MCF 10A (cell line): ENCODE measurements at regions not wholly inside any gene's neighbourhood (a gene's known extent, or its start where the extent isn't known, plus 50 kb on each side); places are given as distances from the start of the nearest gene placed in this dataset.

Source experiments
- BruUV-seq: library from RNA; stranded (reverse); fragments of 400-500 nt; replicated peaks from 2 replicates; lab custom pipeline; 2021; lab: Mats Ljungman, UMichigan
- CTCF ChIA-PET: fragments of 300-600 bp; sonication (Branson Sonifier 250); formaldehyde crosslinking; extraction: SDS; loops from one replicate; lab custom pipeline; 2021; ENCODE audit warnings: antibody characterized with exemption, inconsistent platforms; lab: Yijun Ruan, JAX
- POLR2A ChIA-PET: fragments of 300-600, 350-650 bp; sonication (Branson Sonifier 250); formaldehyde crosslinking; extraction: SDS; loops from one replicate; lab custom pipeline; 2020; ENCODE audit warnings: antibody characterized with exemption, inconsistent platforms; lab: Yijun Ruan, JAX
- DNase-seq: peaks from one replicate; pipeline ENCODE4 v3.0.0-alpha.2; 2018; ENCODE audit not compliant: unreplicated experiment
- H3K27ac Mint-ChIP-seq: one replicate; pipeline ENCODE4 v1.8.0; 2022; ENCODE audit warnings: mild to moderate bottlenecking, low read depth, mixed read lengths; ENCODE audit not compliant: unreplicated experiment
- H3K27me3 Mint-ChIP-seq: one replicate; pipeline ENCODE4 v1.8.0; 2022; ENCODE audit warnings: mixed read lengths; ENCODE audit not compliant: insufficient read depth, unreplicated experiment
- H3K36me3 Mint-ChIP-seq: one replicate; pipeline ENCODE4 v1.8.0; 2022; ENCODE audit warnings: mild to moderate bottlenecking, moderate library complexity, mixed read lengths; ENCODE audit not compliant: insufficient read depth, unreplicated experiment
- H3K4me1 Mint-ChIP-seq: one replicate; pipeline ENCODE4 v1.8.0; 2022; ENCODE audit warnings: mixed read lengths; ENCODE audit not compliant: insufficient read depth, unreplicated experiment
- H3K4me3 Mint-ChIP-seq: one replicate; pipeline ENCODE4 v1.8.0; 2022; ENCODE audit warnings: mild to moderate bottlenecking, moderate library complexity, mixed read lengths; ENCODE audit not compliant: unreplicated experiment
- H3K9me3 Mint-ChIP-seq: one replicate; pipeline ENCODE4 v1.8.0; 2022; ENCODE audit warnings: mixed read lengths; ENCODE audit not compliant: unreplicated experiment
- intact Hi-C: fragments of 100-400 bp; cut with micrococcal nuclease; formaldehyde crosslinking; loops from 2 replicates; pipeline ENCODE4 v1.14.1; 2022
- TF ChIP-seq, protein P1 (sequence below): fragments of 200-600 bp; IDR thresholded peaks from one replicate; pipeline ENCODE4 v1.8.0; 2022; ENCODE audit warnings: antibody characterized with exemption, mild to moderate bottlenecking; ENCODE audit not compliant: unreplicated experiment

DNA sequence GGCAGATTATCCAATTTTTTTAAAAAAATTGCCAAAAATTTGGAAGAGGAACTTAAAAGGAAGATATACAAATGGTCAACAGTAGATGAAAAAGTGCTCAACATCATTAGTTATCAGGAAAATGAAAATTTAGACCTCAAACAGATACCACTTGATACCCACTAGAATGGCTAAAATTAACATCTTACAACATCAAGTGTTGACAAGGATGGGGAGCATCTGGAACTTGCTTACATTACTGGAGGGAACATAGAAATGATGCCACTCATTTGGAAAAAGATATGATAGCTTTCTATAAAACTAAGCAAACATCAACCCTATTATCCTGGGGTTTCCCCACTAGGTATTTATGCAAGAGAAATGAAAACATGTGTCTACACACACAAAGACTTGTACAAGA lies 284.5 kb upstream of the CHRNA7 start:
- no peaks in the 10 kb centered on the region for H3K27me3 Mint-ChIP-seq
- H3K4me3 Mint-ChIP-seq: no peak overlapping the region
- ChIA-PET POLR2A (interaction anchor here (1.1 kb wide), 1 partner anchor 54 kb away, joined by 3 read pairs; no protein-coding TSS in a partner anchor), CTCF (no interaction called here)
- no peak overlapping the region for H3K27ac Mint-ChIP-seq
- no peaks in the 10 kb centered on the region for H3K4me1 Mint-ChIP-seq
- no peak for DNase-seq
- BruUV-seq: no TSS peak
- TF ChIP-seq, protein P1, sequence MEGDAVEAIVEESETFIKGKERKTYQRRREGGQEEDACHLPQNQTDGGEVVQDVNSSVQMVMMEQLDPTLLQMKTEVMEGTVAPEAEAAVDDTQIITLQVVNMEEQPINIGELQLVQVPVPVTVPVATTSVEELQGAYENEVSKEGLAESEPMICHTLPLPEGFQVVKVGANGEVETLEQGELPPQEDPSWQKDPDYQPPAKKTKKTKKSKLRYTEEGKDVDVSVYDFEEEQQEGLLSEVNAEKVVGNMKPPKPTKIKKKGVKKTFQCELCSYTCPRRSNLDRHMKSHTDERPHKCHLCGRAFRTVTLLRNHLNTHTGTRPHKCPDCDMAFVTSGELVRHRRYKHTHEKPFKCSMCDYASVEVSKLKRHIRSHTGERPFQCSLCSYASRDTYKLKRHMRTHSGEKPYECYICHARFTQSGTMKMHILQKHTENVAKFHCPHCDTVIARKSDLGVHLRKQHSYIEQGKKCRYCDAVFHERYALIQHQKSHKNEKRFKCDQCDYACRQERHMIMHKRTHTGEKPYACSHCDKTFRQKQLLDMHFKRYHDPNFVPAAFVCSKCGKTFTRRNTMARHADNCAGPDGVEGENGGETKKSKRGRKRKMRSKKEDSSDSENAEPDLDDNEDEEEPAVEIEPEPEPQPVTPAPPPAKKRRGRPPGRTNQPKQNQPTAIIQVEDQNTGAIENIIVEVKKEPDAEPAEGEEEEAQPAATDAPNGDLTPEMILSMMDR: no peak
- intact Hi-C loops: no loop called here
- H3K9me3 Mint-ChIP-seq: peaks cover 13% of the 10 kb centered on the region
- H3K36me3 Mint-ChIP-seq: peaks cover under 1% of the 10 kb centered on the region

DNA sequence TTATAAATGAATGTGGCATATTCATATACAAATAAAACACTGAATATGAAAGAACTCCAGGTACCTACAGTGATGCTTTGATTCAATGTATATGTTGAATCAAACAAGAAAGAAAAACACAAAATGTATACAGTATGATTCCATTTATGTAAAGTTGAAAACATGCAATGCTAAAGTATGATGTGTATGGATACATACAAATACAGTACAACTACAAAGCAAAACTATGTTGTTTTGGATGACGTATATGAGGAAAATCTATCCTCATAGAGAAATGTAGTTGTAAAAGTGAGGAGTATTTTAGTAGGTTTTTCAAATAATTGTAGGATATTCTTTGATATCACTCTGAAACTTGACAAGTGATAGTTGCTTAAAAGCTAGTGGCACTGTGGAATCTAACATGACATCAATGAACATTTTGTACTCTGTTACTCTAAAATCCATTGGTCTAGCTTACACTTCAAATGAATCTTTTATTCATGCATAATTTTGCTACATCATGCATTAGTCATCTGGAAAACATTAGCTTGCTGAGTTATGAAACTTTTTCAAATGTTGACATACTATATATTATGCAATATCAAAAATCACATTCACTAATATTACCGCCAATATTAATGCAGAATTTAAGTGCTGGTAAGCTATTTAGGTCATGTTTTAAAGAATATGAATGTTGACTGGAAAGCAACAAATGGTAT lies 278.1 kb upstream of the CHRNA7 start:
- intact Hi-C loops: loop anchor here (1.0 kb wide), 1 partner anchor 47 kb away; no protein-coding TSS in a partner anchor
- CTCF ChIA-PET: no interaction called here
- POLR2A ChIA-PET: interaction anchor here (0.7 to 1.5 kb wide), 4 partner anchors 46 to 100 kb away, joined by 3 to 4 read pairs (median 3); no protein-coding TSS in a partner anchor
- TF ChIP-seq, protein P1: no peak
- Mint-ChIP-seq H3K36me3 (peaks cover 7% of the 10 kb centered on the region), H3K27me3 (no peaks in the 10 kb centered on the region), H3K4me3 (no peak overlapping the region), H3K9me3 (peaks cover 8% of the 10 kb centered on the region), H3K4me1 (peaks cover 9% of the 10 kb centered on the region), H3K27ac (peak overlapping the region; percentile 27)
- BruUV-seq: no TSS peak
- DNase-seq: peak; percentile 66

DNA sequence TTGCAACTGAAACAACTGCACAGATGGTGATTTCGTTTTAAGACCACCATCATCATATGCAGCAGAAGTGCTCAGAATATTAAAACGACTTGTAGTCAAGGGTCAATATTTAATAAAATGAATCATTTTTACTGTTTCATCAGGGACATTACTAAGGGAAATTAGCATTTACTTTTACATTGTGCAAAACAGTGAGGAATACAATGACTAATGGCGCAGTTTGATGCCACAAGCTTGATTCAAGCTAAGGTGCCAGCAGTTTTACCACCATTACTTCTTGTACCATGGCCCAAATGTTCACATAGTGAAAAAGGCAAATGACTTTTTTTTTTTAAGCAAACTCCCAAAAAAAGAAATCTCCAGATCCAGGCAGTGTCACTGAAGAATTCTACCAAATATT lies 277.4 kb upstream of the CHRNA7 start:
- no TSS peak for BruUV-seq
- peak; percentile 25 for DNase-seq
- Mint-ChIP-seq H3K9me3 (peaks cover 8% of the 10 kb centered on the region), H3K4me1 (peaks cover 9% of the 10 kb centered on the region), H3K27me3 (no peaks in the 10 kb centered on the region), H3K4me3 (no peak overlapping the region), H3K36me3 (peaks cover 7% of the 10 kb centered on the region), H3K27ac (peak overlapping the region; percentile 27)
- TF ChIP-seq, protein P1: no peak
- ChIA-PET CTCF (no interaction called here), POLR2A (interaction anchor here (0.7 to 1.5 kb wide), 4 partner anchors 16 to 49 kb away, joined by 3 to 4 read pairs (median 3); no protein-coding TSS in a partner anchor)
- intact Hi-C loops: loop anchor here (1.0 kb wide), 1 partner anchor 46 kb away; no protein-coding TSS in a partner anchor

DNA sequence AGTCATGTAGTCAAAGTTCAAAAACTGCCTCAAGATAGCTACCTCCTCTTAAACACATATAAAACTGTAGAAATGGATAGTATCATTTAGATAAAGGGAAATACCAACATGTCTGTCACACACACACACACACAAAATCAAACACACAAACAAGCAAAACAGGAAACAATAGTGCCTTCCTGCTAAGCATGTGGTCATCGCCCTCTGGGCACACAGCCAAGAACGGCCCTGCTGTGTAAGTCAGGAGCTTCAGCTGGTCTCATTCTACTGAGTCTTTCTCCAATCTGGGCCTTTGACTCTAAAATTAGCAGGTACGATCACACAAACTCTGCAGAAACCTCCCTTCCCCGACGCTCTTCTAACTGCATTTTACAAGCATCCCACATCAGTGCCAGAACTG lies 272.2 kb upstream of the CHRNA7 start:
- H3K27ac Mint-ChIP-seq: no peak overlapping the region
- intact Hi-C loops: no loop called here
- H3K36me3 Mint-ChIP-seq: no peaks in the 10 kb centered on the region
- ChIA-PET CTCF (interaction anchor here (0.5 to 0.7 kb wide), 2 partner anchors 93 to 147 kb away, joined by 3 read pairs; no protein-coding TSS in a partner anchor), POLR2A (interaction anchor here (0.6 kb wide), 1 partner anchor 22 kb away, joined by 3 read pairs; no protein-coding TSS in a partner anchor)
- H3K27me3 Mint-ChIP-seq: no peaks in the 10 kb centered on the region
- peak; percentile 84 for DNase-seq
- TF ChIP-seq, protein P1: no peak
- no TSS peak for BruUV-seq
- peaks cover 14% of the 10 kb centered on the region for H3K4me1 Mint-ChIP-seq
- H3K4me3 Mint-ChIP-seq: no peak overlapping the region
- H3K9me3 Mint-ChIP-seq: peaks cover 8% of the 10 kb centered on the region
